GM23338 (cell line): ENCODE measurements at regions not wholly inside any gene's neighbourhood (a gene's known extent, or its start where the extent isn't known, plus 50 kb on each side); places are given as distances from the start of the nearest gene placed in this dataset.

Experiments used
- ATAC-seq: fragments of 200-7000 bp; cut with Tn5 transposase; 3 replicates; pipeline ENCODE4 v1.9.1; 2020
- DNase-seq: peaks from one replicate; pipeline ENCODE4 v3.0.0-alpha.2; 2015; ENCODE audit warnings: low spot score
- H2AFZ ChIP-seq: fragments of 200-600 bp; sonication (generic); 2 replicates; pipeline ENCODE4 v1.8.0; 2016; ENCODE audit warnings: antibody characterized with exemption, mild to moderate bottlenecking, moderate library complexity
- H3F3A ChIP-seq: fragments of 200-600 bp; sonication (generic); replicated peaks from 2 replicates; pipeline ENCODE4 v1.8.0; 2017; ENCODE audit warnings: antibody characterized with exemption, mixed run types, low read depth
- H3K27ac ChIP-seq: fragments of 200-600 bp; sonication (generic); 2 replicates; pipeline ENCODE4 v1.6.1; 2016; ENCODE audit warnings: low read depth
- H3K27me3 ChIP-seq: fragments of 200-600 bp; sonication (generic); 2 replicates; pipeline ENCODE4 v1.8.0; 2016; ENCODE audit warnings: mild to moderate bottlenecking, mixed run types, moderate library complexity; ENCODE audit not compliant: insufficient read depth
- H3K36me3 ChIP-seq: fragments of 200-600 bp; sonication (generic); 2 replicates; pipeline ENCODE4 v1.8.0; 2016; ENCODE audit warnings: mild to moderate bottlenecking; ENCODE audit not compliant: insufficient read depth
- H3K4me1 ChIP-seq: fragments of 200-600 bp; sonication (generic); 2 replicates; pipeline ENCODE4 v1.8.0; 2016; ENCODE audit warnings: mild to moderate bottlenecking, moderate library complexity; ENCODE audit not compliant: insufficient read depth
- H3K4me2 ChIP-seq: fragments of 200-600 bp; sonication (generic); 2 replicates; pipeline ENCODE4 v1.7.1; 2017; ENCODE audit warnings: mixed run types
- H3K4me3 ChIP-seq: fragments of 200-600 bp; sonication (generic); 2 replicates; pipeline ENCODE4 v1.6.1; 2016; ENCODE audit warnings: mixed run types
- H3K79me2 ChIP-seq: fragments of 200-600 bp; sonication (generic); replicated peaks from 2 replicates; pipeline ENCODE4 v1.8.0; 2017; ENCODE audit warnings: mild to moderate bottlenecking; ENCODE audit not compliant: insufficient read depth
- H3K9me2 ChIP-seq: fragments of 200-600 bp; sonication (generic); 2 replicates; pipeline ENCODE4 v1.8.0; 2017; ENCODE audit not compliant: insufficient read depth
- H4K20me1 ChIP-seq: fragments of 200-600 bp; sonication (generic); replicated peaks from 2 replicates; pipeline ENCODE4 v1.8.0; 2017; ENCODE audit warnings: mild to moderate bottlenecking; ENCODE audit not compliant: insufficient read depth
- H3K27ac Mint-ChIP-seq: 2 replicates; pipeline ENCODE4 v1.8.0; 2020; ENCODE audit warnings: inconsistent platforms, mild to moderate bottlenecking, moderate library complexity, mixed read lengths
- H3K27me3 Mint-ChIP-seq: 3 replicates; pipeline ENCODE4 v1.8.0; 2022; ENCODE audit warnings: low read depth, mild to moderate bottlenecking, moderate library complexity, mixed read lengths, inconsistent platforms; ENCODE audit not compliant: insufficient read depth, poor library complexity
- H3K36me3 Mint-ChIP-seq: 3 replicates; pipeline ENCODE4 v1.8.0; 2021; ENCODE audit warnings: low read depth, mild to moderate bottlenecking, inconsistent platforms, moderate library complexity, mixed read lengths
- H3K4me1 Mint-ChIP-seq: 3 replicates; pipeline ENCODE4 v1.8.0; 2020; ENCODE audit warnings: mild to moderate bottlenecking, inconsistent platforms, mixed read lengths
- H3K4me3 Mint-ChIP-seq: 3 replicates; pipeline ENCODE4 v1.8.0; 2021; ENCODE audit warnings: moderate library complexity, mild to moderate bottlenecking, inconsistent platforms, mixed read lengths
- H3K9me3 Mint-ChIP-seq: 3 replicates; pipeline ENCODE4 v1.8.0; 2020; ENCODE audit warnings: moderate library complexity, mild to moderate bottlenecking, inconsistent platforms, mixed read lengths
- CTCF ChIP-seq, 2 experiments: fragments of 200-600 bp in 1 of 2; sonication (generic) in 1 of 2; conservative IDR thresholded peaks; 2 replicates each; pipeline versions ENCODE4 v1.5.1 to v1.6.1; 2016 to 2017; ENCODE audit warnings: antibody characterized with exemption in 2 of 2, low read depth in 2 of 2, mild to moderate bottlenecking in 2 of 2, moderate library complexity in 1 of 2
- ETS1 ChIP-seq: IDR thresholded peaks from 2 replicates; pipeline ENCODE4 v1.6.1; 2016; ENCODE audit warnings: antibody characterized with exemption
- NANOG ChIP-seq: IDR thresholded peaks from 2 replicates; pipeline ENCODE4 v1.6.1; 2016; ENCODE audit warnings: antibody characterized with exemption, borderline replicate concordance
- POLR2AphosphoS5 ChIP-seq: IDR thresholded peaks from 2 replicates; pipeline ENCODE4 v1.6.1; 2016; ENCODE audit warnings: antibody characterized with exemption, low read depth
- ZNF114 ChIP-seq: fragments of 250-450 bp; sonication (Bioruptor Pico); IDR thresholded peaks from 2 replicates; pipeline ENCODE4 v1.5.0; 2020; ENCODE audit warnings: mild to moderate bottlenecking, moderate library complexity

GRCh38 chr3:163614886-163615285 lies 1463.4 kb downstream of the SI start:
- no peaks in the 10 kb centered on the region for H3K36me3 ChIP-seq
- H3F3A ChIP-seq = no peaks in the 10 kb centered on the region
- H3K4me1 ChIP-seq = no peaks in the 10 kb centered on the region
- Mint-ChIP-seq H3K4me3 (no peak overlapping the region), H3K27me3 (no peaks in the 10 kb centered on the region), H3K27ac (no peak overlapping the region), H3K9me3 (no peaks in the 10 kb centered on the region), H3K4me1 (no peaks in the 10 kb centered on the region), H3K36me3 (no peaks in the 10 kb centered on the region)
- H2AFZ ChIP-seq = no peak overlapping the region
- no peak overlapping the region for H3K27ac ChIP-seq
- H3K4me3 ChIP-seq = no peak overlapping the region
- no peak for DNase-seq
- H3K27me3 ChIP-seq = no peaks in the 10 kb centered on the region
- no peaks in the 10 kb centered on the region for H3K79me2 ChIP-seq
- no peaks in the 10 kb centered on the region for H3K9me2 ChIP-seq
- no peak for ATAC-seq
- no peak for TF ChIP-seq POLR2AphosphoS5
- no peak for TF ChIP-seq ETS1
- TF ChIP-seq NANOG = no peak
- no peaks in the 10 kb centered on the region for H4K20me1 ChIP-seq
- H3K4me2 ChIP-seq = no peak overlapping the region

GRCh38 chr3:163605915-163606314 lies 1472.4 kb downstream of the SI start:
- H3K27me3 Mint-ChIP-seq = no peaks in the 10 kb centered on the region
- no peaks in the 10 kb centered on the region for H3K36me3 ChIP-seq
- no peak overlapping the region for H3K4me3 ChIP-seq
- H3K4me1 ChIP-seq = no peaks in the 10 kb centered on the region
- H3F3A ChIP-seq = no peaks in the 10 kb centered on the region
- ATAC-seq (no peak), DNase-seq (no peak)
- H3K36me3 Mint-ChIP-seq = no peaks in the 10 kb centered on the region
- no peak overlapping the region for H3K27ac Mint-ChIP-seq
- no peaks in the 10 kb centered on the region for H3K9me2 ChIP-seq
- no peaks in the 10 kb centered on the region for H3K27me3 ChIP-seq
- no peak overlapping the region for H3K4me3 Mint-ChIP-seq
- no peaks in the 10 kb centered on the region for H3K4me1 Mint-ChIP-seq
- no peaks in the 10 kb centered on the region for H4K20me1 ChIP-seq
- no peak overlapping the region for H3K4me2 ChIP-seq
- no peak overlapping the region for H3K27ac ChIP-seq
- no peaks in the 10 kb centered on the region for H3K9me3 Mint-ChIP-seq
- H2AFZ ChIP-seq = no peak overlapping the region
- H3K79me2 ChIP-seq = no peaks in the 10 kb centered on the region
- no peak for TF ChIP-seq ETS1
- no peak for TF ChIP-seq ZNF114 (CRISPR knock-in tag)

- ATAC-seq = no peak
- no peak overlapping the region for H3K27ac Mint-ChIP-seq
- no peak for TF ChIP-seq ZNF114 (CRISPR knock-in tag)
- TF ChIP-seq CTCF (conservative IDR thresholded peaks at IDR 0.05; ENCODE audit: low read depth in 2 of 2) = no peak
Observed at GRCh38 chr3:163601426-163601825, 1476.9 kb downstream of the SI start.

More at GRCh38 chr3:163601426-163601825, 1476.9 kb downstream of the SI start:
- Histone ChIP-seq H3K79me2 (no peaks in the 10 kb centered on the region), H3K4me2 (no peak overlapping the region), H3K9me2 (no peaks in the 10 kb centered on the region), H2AFZ (no peak overlapping the region), H3K27me3 (no peaks in the 10 kb centered on the region), H4K20me1 (no peaks in the 10 kb centered on the region), H3F3A (no peaks in the 10 kb centered on the region), H3K36me3 (no peaks in the 10 kb centered on the region), H3K4me1 (no peaks in the 10 kb centered on the region), H3K4me3 (no peak overlapping the region), H3K27ac (no peak overlapping the region)
- DNase-seq = no peak
- no peaks in the 10 kb centered on the region for H3K9me3 Mint-ChIP-seq
- peaks cover 4% of the 10 kb centered on the region for H3K27me3 Mint-ChIP-seq
- no peaks in the 10 kb centered on the region for H3K4me1 Mint-ChIP-seq
- H3K4me3 Mint-ChIP-seq = no peak overlapping the region
- H3K36me3 Mint-ChIP-seq = no peaks in the 10 kb centered on the region
